Left renal cortex interstitium (tissue), 4 donors: ENCODE measurements at regions not wholly inside any gene's neighbourhood (a gene's known extent, or its start where the extent isn't known, plus 50 kb on each side); places are given as distances from the start of the nearest gene placed in this dataset.

Source experiments
- DNase-seq, 4 donors: peaks; one replicate each; pipeline ENCODE4 v3.0.0-alpha.2; 2013; ENCODE audit warnings: low read depth in 4 of 4, low spot score in 2 of 4, missing footprints in 1 of 4

DNA sequence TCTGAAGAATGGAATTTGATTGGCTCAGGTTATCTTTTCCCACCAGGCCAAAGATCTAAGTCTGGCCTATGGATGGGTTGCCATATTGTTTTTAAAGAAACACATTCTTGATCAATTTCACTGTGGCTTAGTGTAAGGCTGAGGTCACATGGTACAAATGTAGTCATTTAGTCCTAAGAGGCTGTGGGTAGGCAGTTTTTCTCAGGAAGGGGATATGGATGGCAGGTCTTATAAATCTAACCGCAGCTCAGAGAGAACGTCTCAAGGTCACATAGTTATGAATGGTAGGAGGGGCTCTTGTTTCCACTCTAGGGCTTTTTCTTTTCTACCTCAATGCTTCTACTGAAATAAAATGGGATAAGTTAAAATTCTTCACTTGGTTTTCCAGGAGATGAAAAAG is 128.6 kb upstream of the ACTBL2 start:
- DNase-seq: no peak

DNA sequence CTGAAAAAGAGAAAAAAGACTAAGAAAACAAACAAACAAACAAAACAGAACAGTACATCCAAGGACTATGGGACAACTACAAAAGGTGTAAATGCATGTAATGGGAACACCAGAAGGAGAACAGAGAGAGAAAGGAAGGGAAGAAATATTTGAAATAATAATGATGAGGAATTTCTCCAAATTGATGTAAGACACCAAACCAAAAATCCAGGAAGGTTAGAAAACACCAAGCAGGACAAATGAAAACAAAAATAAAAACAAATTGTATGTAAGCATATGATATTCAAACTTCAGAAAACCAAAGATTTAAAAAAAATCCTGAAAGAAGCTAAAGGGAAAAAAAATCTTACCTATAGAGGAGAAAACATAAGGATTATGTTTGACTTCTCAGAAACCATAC is 125.9 kb upstream of the ACTBL2 start:
- no peak for DNase-seq

DNA sequence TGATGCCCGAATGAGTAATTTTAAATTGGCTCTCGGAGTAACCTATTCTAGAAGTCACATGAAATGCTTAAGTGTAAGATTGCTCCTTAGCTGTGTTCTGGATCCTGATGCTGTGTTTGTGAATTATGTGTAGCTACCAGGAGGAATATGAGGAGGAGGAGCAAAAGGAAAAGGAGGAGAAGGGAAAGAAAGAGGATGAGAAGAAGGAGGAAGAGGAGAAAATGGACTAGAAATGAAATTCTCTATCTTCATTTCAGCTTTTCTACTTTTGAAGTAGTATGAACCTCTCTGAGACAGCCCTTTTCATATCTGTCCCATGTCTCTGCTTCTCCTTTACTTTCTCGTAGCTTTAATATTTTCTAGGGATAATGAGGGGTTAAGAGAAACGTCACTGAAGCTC is 119.4 kb upstream of the ACTBL2 start:
- DNase-seq: no peak

DNA sequence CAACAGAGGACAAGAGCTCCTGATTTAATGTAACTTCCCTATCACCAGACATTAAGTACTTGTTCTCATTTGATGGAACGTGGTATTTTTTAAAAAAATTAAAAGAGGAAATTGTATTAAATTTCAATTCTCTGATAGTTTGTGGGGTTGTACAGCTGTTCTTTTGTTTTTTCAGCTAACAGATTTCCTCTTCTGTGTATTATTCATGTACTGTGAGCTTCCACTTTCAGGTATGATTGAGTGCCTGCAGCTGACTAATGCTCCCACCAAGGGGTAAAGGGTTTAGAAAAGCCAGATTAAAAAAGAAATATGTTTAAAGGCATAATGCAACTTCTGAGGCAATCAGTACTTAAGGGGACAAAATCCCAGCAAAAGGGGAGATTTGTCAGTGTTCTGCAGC is 117.7 kb upstream of the ACTBL2 start:
- DNase-seq: no peak

DNA sequence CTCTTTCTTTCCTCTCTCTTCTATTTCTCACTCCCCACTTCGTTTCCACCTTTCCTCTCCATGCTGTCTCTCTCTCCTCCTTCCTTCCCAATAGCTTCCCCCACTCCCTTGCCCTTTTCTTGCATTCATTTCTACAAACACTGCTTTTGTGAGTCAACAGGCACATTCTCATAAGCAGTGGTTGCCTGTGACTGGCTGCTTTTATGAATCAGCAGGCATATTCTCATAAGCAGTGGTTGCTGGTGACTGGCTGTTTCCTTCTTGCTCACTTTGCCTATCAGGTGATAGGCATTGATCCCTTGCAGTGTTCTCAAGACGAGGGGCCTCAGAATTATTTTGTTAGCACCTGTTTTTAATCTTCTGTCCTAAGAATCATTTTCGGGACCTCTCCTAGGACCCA is 116.1 kb upstream of the ACTBL2 start:
- DNase-seq: no peak

DNA sequence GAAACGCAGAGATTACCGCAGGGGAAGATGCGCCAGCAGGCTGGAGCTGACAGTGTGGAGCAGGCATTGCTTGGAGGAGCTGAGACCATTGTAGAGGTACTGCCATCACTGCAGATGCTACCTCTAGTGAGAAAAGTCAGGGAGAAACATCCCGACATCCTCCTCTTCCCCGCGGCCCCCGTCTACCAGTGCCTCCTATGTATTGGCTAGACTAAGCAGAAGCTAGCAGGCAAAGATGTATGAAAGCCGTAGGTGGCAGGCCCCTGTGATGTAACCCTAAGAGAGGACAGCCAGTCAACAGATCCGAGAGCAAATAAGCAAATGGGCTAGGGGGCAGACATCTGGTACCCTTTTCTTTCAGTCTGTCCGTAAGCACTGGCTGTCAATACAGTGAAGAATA is 115.5 kb upstream of the ACTBL2 start:
- no peak for DNase-seq

DNA sequence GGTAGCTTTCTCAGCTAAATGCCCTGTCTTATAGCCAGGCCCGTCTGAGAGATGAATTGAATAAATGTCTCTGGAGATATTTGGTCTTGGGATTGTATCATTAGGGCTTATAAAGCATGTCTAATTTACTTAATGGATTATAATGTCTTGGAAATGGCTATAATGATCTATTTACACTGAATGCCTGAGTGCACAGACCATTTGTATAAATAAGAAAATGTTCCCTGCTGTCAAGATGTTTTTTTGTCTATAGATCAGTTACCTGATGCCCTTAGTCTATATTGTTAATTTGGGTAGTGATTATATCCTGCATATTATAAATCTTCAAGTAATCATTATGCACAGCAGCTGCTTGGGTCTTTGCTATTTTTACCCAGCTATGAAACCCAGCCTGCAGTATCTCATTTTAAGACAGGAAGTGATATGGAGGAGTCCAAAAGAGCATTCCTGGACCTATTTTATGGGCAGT is 112.9 kb upstream of the ACTBL2 start:
- no peak for DNase-seq

DNA sequence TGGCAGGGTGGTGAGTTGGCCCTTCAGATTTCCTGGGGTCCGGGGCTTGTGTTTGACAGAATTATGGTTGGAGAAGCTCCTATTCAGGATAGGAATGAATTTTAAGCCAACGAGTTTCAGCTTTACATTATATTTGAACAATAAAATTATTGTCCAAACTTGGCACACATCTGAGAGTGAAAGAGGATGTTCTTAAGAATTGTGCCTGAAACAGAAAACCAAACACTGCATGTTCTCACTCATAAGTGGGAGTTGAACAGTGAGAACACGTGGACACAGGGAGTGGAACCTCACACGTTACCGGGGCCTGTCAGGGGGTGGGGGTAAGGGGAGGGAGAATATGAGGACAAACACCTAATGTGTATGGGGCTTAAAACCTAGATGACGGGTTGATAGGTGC is 111.8 kb upstream of the ACTBL2 start:
- DNase-seq: no peak

DNA sequence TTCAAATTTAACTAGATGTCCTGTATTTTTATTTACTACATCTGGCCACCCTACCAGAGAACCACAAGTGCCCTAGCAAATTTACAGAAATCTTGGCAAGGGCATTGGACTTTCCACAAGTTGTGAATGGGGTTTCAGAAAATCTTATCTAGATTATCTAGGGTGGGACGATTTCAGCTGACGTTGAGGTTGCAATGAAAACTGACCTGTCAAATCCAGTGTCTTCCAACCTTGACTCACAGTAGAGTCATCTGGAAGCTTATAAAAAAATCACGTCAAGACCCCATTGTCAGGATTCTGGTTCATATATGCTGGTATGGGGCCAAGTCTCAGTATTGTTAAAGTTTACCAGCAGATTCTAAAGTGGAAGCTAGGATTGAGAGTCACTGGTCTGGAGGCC is 109.6 kb upstream of the ACTBL2 start:
- no peak for DNase-seq

DNA sequence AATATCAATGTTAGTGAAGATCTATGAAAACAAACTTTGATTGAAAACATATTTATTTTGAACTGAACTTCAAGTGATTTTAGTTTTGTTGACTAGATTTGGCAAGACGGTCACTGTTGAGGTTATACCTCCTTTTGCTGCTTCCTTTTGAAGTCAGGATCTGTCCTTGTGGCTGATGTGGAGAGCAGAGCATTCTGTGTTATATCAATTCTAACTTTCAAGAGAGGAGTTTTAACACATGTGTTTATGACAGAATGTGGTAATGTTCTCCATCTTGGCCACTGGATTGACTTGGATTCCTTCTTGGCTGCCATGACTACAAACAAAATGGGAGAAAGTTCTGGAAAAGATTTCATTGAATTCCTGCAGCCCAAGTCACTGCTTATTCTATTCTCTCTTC is 104.0 kb upstream of the ACTBL2 start:
- DNase-seq: no peak

DNA sequence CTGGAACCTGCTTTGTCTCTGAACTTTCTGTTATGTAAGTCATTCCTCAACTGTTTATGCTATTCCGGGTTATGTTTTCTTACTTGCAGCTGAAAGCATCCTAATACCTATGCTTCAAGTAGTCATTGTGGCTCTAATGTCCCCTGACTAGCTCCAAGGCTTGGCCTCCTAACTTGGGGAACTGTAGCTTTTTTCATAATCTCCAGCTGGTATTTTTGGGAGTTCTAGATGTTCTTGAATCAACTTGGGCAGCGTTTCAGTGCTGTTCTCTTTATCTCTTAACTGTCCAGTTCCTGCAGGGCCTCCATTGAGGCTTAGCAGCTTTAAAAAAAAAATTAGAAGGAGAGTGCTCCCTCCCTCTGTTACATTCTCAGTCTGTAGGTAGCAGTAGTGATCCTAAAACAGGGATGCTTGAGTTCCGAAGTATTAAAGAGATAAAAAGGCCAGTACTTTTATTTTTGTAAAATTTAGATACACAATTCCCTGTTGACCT is 100.0 kb upstream of the ACTBL2 start:
- no peak for DNase-seq

DNA sequence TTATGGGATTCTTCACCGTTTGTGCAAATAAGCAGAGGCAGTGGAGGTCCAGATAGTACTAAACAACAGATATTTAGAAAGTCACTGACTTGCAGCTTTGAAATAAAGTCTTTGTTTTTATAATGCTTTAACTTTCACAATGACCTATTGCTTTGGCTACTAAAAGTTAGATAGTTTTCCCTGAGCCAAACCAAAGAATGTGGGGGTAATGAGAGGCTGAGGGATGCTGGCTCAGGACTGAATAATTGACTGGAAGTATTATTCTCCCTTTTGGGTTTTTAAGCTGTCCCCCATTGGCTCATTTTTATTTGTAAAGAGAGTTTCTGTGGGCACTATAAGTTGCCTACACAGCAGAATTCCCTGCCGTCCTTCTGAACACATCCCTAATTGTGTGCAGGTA is 99.2 kb upstream of the ACTBL2 start:
- no peak for DNase-seq

DNA sequence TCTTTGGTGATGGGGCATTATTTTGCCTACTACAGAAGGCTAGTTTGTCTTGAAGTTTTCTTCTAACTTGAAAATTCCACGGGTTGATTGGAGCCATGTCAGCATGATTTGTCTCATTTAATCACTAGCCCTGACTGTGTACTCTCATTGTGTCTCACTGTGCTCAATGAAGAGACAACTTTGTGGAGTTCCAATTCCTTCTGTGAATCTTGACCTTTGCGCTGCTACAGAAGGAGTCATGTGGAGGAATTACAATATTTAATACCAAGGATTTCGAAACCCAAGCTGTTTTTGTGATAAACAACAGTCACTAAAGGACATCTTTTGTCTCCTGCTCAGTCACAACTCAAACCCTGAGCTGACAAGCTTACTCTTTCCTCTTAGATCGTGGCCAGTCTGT is 98.6 kb upstream of the ACTBL2 start:
- DNase-seq: no peak

DNA sequence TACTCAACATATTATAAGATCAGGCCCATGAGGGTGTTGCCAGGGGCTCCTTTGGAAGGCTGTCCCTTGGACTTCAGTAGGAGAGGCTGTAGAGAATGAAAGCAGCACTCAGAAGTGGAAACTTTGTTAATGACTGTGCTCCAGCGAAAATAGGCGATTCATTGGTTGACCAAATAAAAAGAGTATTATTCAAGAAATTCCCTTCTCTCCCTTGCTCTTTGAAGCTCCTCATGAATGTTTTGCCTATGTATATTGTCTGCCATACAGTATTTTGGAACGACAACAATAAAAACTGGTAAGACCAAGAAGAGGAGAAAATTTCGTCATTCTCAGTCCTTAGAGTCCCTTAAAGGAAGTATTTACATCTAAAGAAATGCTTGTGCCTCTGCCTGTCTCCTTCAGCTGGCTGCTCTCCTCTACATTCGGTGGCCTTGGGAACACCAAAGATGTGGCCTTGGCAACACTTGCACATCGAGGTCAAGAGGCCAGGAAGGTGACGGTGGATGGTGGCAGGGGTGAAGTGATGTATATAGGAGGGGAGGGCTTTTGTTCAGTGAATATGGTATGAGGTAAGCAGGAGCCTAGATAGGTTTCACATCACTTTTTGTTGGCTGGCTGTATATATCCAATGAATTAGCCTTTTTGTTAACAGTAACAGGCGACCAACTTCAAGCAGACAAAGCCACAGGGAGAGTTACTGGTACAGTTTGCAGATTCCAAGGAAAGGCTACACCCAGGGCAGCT is 95.0 kb upstream of the ACTBL2 start:
- DNase-seq: no peak

DNA sequence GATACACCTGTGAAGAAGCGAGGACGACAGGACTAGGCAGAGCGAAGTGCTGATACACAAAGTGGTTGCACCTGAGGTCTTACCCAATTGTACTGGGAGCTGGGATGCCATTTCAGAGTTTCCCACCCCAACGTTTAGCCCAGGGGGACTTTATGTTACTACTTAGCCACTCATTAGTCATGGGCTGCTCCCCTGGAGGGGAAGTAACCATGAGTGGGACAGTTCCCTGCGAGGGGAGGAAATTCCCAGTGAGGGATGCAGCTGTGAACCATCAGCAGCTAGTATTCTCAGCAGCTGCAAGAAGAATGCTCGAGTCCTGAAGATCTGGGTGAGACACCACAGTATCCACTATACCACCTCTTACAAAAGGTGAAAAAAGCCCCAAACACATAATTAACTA is 93.7 kb upstream of the ACTBL2 start:
- DNase-seq: no peak

DNA sequence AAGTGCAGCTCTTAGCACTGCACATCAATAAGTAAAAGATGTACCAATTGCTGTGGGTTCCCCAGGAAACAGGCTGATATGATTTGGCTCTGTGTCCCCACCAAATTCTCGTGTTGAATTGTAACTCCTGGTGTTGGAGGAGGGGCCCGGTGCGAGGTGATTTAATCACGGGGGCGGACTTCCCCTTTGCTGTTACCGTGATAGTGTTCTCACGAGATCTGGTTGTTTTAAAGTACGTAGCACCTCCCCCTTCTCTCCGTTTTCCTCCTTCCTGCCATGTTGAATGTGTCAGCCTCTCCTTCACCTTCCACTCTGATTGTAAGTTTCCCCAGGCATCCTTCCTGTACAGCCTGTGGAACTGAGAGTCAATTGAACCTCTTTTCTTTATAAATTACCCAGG is 93.2 kb upstream of the ACTBL2 start:
- DNase-seq: no peak

DNA sequence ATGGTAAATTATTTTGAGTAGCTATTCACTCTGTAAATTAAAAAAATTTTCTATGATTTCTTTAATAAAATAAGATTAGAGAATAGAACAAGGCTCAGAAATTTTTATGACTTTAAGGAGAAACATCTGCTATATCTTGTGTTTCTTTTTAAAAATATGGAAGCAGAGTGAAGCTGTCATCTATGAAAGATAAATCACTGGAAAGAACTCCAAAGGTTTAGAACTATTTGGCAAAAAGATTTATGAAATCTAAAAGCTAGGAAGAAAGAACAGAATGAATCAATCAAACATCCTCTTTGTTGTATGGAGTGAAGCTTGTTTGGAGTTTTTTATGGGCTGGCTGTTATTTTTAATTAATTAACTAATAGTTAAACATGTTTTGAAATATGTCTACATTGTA is 89.8 kb upstream of the ACTBL2 start:
- DNase-seq: peak in 1 of 4 donors; percentile 51

DNA sequence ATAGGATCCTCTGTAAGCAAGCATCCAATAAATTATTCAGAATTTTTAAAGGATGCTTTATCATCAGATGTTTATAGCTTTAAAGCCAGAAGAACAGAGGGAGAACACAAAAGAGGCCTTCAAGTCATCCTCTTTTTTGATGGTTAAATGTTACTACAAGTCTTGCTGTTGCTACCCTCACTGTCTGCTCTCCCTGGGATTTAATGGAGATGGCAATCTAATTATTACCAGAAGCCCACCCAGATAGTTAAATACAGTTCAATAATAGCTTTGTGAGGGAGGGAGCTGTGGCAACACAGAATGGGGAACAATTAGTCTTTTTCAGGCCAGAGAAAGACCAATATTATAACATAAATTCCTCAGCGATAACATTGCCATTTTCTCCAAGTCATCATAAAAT is 87.0 kb upstream of the ACTBL2 start:
- no peak for DNase-seq

DNA sequence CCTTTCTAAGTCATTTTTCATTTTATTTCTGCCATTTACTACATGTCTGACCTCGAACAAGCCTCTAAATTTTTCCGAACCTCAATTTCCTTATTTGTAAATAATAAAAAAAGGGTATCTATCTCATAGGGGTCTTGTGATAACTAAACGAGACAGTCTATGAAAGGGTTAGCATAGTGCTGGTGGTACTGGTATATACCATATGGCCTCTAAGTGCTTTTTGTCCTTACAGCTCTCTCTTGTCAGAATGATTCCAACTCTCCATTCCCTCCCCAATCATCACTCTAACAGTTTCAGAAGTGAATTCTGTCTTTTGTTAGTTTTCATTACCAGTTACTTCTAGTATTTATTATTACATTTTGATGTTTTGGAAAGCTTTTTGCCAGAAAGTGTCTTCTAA is 85.5 kb upstream of the ACTBL2 start:
- DNase-seq: no peak

DNA sequence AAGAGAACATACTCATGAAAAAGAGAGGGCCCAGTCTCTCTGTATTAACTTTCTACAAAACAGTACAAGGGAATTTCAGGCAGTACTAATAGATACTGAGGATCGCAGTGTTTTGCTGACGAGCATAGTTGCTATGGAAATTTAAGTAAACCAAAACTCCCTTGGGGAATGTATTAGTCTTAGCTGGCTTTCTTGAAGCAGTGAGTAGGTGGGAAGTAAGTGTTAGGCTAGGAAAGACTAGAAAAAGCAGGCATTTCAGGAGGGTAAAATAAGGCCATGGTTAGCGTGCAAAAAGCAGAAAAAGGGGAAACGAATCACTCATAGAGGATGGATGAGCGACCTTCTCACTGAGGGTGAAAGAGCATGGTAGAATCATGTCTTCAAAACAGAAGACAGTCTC is 84.3 kb upstream of the ACTBL2 start:
- DNase-seq: no peak

DNA sequence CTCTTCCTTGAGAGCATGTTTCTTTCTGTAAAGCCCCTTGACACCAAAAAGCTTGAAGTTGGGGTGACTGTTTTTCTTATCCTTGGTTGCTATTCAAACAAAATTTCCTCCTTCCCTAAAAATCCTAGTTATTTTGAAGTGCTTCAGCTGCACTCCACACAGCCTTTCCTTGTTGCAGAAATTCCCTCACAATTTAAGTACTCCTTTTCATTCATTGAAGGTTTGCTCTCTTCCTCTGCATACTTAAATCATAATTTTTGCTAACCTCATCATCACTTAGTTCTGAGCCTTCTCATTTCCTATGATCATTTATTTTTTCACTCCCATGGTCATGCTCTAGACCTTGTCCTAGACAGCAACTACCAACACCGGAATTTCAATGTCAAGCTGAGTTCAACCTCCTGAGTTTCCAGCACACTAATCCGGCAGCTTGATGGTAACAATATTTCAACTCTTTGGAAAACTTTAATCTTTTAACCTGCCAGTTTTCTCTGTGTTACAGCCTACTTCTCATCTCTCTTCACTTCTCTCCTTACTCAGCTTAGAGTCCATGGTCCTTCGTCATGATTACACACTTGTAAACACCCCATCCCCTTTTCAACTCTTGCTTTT is 78.7 kb upstream of the ACTBL2 start:
- DNase-seq: peak in 1 of 4 donors; percentile 43

DNA sequence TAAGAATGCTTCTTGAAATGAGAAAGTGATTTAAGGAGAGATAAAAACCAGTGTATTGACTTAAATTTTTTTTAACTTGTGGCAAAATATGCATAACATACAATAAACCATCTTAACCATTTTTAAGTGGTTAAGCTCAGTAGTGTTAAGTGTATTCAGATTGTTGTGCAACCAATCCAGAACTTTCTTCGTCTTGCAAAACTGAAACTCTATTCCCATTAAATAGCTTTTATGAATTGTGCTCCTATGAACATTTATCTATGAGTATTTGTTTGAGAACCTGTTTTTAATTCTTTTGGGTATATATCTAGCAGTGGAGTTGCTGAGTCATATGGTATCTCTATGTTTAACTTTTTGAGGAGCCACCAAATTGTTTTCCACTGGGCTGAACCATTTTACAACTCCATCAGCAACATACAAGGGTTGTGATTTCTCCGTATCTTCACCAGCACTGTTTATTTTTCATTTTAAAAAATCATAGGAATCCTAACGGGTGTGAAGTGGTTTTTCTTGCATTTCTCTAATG is 76.6 kb upstream of the ACTBL2 start:
- no peak for DNase-seq
